Coronary artery (tissue), 2 donors: ENCODE measurements at regions not wholly inside any gene's neighbourhood (a gene's known extent, or its start where the extent isn't known, plus 50 kb on each side); places are given as distances from the start of the nearest gene placed in this dataset.
"Not testable (repeated sequence)": the region's sequence is repeated elsewhere in the genome, so short reads cannot be mapped to it uniquely, and the experiment has no call there.

Experiments
- DNase-seq: peaks from one replicate; pipeline ENCODE4 v3.0.0-alpha.2; 2017; ENCODE audit warnings: low spot score
- H3K27ac ChIP-seq, 2 donors: fragments of 200-600 bp; sonication (generic); one replicate each; pipeline ENCODE4 v1.5.1; 2016 to 2019
- H3K4me3 ChIP-seq: fragments of 200-600 bp; sonication (generic); 2 replicates; pipeline ENCODE4 v1.5.1; 2016; ENCODE audit warnings: mild to moderate bottlenecking, moderate library complexity
- CTCF ChIP-seq: fragments of 200-600 bp; sonication (generic); IDR thresholded peaks from one replicate; pipeline ENCODE4 v1.5.1; 2019; ENCODE audit warnings: antibody characterized with exemption

GRCh38 chr5:58181578-58182286 is 278.2 kb downstream of the PLK2 start:
- no peak for TF ChIP-seq CTCF
- no peak overlapping the region for H3K4me3 ChIP-seq
- no peak overlapping the region for H3K27ac ChIP-seq
- DNase-seq: no peak

GRCh38 chr5:58172946-58173345 is 286.9 kb downstream of the PLK2 start:
- Histone ChIP-seq H3K27ac (no peak overlapping the region), H3K4me3 (no peak overlapping the region)
- no peak for DNase-seq
- no peak for TF ChIP-seq CTCF

DNA sequence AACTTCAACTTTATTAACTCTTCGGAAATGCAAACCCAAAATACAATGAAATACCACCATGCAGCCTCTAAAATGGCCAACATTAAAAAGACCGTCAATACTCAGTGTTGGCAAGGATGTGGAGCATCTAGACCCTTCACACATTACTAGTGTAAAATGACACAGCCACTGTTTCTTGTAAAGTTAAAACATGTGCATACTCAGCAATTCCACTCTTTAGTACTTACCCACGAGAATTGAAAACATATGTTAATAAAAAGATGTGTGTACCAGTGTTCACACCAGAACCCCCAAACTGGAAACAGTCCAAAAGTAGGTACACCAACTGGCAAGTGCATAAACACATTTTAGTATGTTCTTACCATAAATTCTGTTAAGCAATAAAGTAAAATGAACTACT is 294.7 kb downstream of the PLK2 start:
- no peak overlapping the region for H3K4me3 ChIP-seq
- TF ChIP-seq CTCF: no peak
- DNase-seq: no peak
- H3K27ac ChIP-seq: no peak overlapping the region

- not testable (repeated sequence) for H3K4me3 ChIP-seq, DNase-seq, H3K27ac ChIP-seq
These were observed 298.0 kb downstream of the PLK2 start for GRCh38 chr5:58161889-58162288.

DNA sequence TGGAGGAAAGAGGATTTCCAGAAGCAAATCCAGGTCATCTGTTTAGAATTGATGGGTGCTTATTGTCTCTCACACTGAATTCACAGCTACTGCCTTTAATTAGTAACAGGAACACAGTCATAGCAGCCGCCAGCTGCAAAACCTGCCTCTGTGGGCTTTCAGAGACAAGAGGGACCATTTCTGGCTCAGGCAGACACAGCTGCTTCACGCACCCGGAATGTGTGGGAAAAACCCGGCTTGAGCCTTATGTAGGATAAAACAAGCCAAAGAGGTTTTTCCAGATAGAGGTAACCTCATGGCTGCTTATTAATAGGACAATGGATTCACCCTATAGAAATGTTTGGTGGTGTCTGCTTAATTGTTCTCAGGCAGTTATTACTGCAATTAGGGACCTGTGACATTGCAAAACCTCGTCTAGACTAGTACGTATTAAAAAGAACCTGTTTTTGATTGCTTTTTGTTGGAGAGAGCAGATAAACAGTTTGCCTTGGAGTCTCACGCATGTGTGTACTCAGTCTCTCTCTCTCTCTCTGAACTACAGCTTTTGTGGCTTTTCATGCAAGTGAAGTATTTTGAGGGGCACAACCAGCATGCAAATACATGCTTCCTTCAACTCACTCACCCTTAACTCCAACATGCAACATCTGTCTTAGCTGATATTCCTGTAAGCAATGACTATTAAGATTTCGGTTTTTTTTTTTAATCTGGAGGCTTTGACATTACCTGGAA is 302.7 kb downstream of the PLK2 start:
- no peak overlapping the region for H3K4me3 ChIP-seq
- DNase-seq: no peak

GRCh38 chr5:58156361-58156760 is 303.5 kb downstream of the PLK2 start:
- Histone ChIP-seq H3K4me3 (no peak overlapping the region), H3K27ac (no peak overlapping the region)
- TF ChIP-seq CTCF: no peak
- DNase-seq: no peak

More for the DNA sequence above, 302.7 kb downstream of the PLK2 start:
- no peak overlapping the region for H3K27ac ChIP-seq
- no peak for TF ChIP-seq CTCF

DNA sequence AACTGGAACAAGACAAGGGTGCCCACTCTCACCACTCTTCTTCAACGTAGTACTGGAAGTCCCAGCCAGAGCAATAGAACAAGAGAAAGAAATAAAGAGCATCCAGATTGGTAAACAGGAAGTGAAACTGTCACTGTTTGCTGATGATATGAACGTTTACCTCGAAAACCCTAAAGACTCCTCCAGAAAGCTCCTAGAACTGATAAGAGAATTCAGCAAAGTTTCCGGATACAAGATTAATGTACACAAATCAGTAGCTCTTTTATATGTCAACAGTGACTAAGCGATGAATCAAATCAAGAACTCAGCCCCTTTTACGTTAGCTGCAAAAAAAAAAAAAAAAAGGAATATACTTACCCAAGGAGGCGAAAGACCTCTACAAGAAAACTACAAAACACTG is 306.6 kb downstream of the PLK2 start:
- no peak for DNase-seq
- TF ChIP-seq CTCF: no peak
- no peak overlapping the region for H3K27ac ChIP-seq
- H3K4me3 ChIP-seq: no peak overlapping the region
